ENCODE measurements at regions not wholly inside any gene's neighbourhood (a gene's known extent, or its start where the extent isn't known, plus 50 kb on each side); places are given as distances from the start of the nearest gene placed in this dataset.

DNA sequence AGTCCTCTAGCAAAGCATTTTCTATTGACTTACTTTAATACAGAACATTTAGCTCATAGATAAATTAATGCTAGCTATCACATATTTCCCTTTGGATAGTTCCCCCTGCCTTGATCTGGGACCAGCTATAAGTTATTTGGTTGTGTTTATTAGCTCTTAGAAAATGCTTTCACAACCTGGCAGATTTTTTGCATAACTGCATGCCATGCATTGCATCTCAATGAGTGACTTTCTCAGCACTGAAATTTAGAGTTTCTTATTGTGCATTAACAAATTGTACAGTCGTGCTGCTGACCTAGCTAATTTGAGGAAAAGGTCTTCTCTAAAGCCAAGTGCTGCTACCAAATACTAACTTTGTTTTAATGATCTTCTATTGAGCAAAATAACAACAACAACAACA is 164.8 kb downstream of the PLPPR5 start:
- no peak for TF ChIP-seq EZH2 (IDR thresholded peaks at IDR 0.05; ENCODE audit: insufficient read depth, poor library complexity, severe bottlenecking)
- no peak for TF ChIP-seq EZH2phosphoT487 (IDR thresholded peaks at IDR 0.05; ENCODE audit: insufficient read depth, low read depth)
